Right cardiac atrium (tissue), 5 donors: ENCODE measurements at regions not wholly inside any gene's neighbourhood (a gene's known extent, or its start where the extent isn't known, plus 50 kb on each side); places are given as distances from the start of the nearest gene placed in this dataset.

Experiments
- ATAC-seq, 2 donors: fragments of 200-7000 bp; cut with Tn5 transposase; one replicate each; pipeline versions ENCODE4 v1.8.0 to v1.9.1; 2020; ENCODE audit warnings: moderate library complexity in 2 of 2, mild to moderate bottlenecking in 1 of 2
- DNase-seq, 3 donors: peaks; one replicate each; pipeline ENCODE4 v3.0.0-alpha.2; 2020
- H3K27ac ChIP-seq: one replicate; pipeline ENCODE4 v1.5.1; 2013; ENCODE audit warnings: mild to moderate bottlenecking, low read length, control low read depth, moderate library complexity
- H3K27me3 ChIP-seq: one replicate; pipeline ENCODE4 v1.6.1; 2013; ENCODE audit not compliant: control insufficient read depth, insufficient read depth
- H3K4me1 ChIP-seq: one replicate; pipeline ENCODE4 v1.6.1; 2013; ENCODE audit warnings: low read length; ENCODE audit not compliant: control insufficient read depth, insufficient read depth
- H3K4me3 ChIP-seq: one replicate; pipeline ENCODE4 v1.5.1; 2013; ENCODE audit warnings: low read length, control low read depth
- H3K9me3 ChIP-seq: one replicate; pipeline ENCODE4 v1.6.1; 2013; ENCODE audit warnings: low read length; ENCODE audit not compliant: control insufficient read depth
- WGBS: extraction: QIAGEN DNeasy Blood & Tissue Kit; methylation state at CpG from one replicate; pipeline ENCODE4 v1.1.7; 2013; 5-methylcytosine and 5-hydroxymethylcytosine counted together
- intact Hi-C, 4 donors: fragments of 100-400 bp; cut with DNase I; formaldehyde crosslinking; loops; one replicate each; pipeline versions ENCODE4 v1.11.0 to v1.14.0; 2022 to 2023
- donor health status: healthy with polysubstance abuse.
- donor health status: DM: no; HTN: yes; CAD: no.
- donor health status: DM: no; HTN: no; CAD: no.
- donor health status: DM: no; HTN: yes; CAD: no; lungs with severe emphysema.
- donor health status: DM: yes; HTN: yes; CAD: no.

DNA sequence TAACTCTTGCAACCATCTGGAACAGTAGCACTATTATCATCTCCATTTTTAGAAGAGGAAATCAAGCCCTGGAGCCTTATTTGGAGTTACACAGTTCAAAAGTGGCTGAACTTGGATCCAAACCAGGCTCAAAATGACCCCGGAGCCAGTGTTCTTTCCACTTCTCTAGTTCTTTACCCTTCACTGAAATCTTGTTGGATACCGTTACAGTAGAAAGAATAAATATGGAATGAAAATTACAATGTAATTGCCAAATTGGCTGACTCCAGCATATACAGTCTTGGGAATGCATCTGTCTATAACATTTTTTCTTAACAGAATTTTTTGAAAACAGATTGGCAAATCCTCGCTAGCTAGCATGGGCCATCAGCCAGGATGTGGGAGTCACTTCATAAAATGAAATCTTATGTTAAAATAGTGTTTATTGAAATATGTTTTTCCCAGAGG, 261.4 kb downstream of the CTH start:
- Histone ChIP-seq H3K4me3 (no peak overlapping the region), H3K27ac (no peak overlapping the region), H3K27me3 (no peaks in the 10 kb centered on the region), H3K4me1 (no peaks in the 10 kb centered on the region), H3K9me3 (no peaks in the 10 kb centered on the region)
- whole genome bisulfite sequencing = 47% methylated on average over 3 of the region's 3 CpGs
- ATAC-seq (peak in 1 of 2 donors; percentile 61), DNase-seq (no peak)
- intact Hi-C loops = no loop called here

DNA sequence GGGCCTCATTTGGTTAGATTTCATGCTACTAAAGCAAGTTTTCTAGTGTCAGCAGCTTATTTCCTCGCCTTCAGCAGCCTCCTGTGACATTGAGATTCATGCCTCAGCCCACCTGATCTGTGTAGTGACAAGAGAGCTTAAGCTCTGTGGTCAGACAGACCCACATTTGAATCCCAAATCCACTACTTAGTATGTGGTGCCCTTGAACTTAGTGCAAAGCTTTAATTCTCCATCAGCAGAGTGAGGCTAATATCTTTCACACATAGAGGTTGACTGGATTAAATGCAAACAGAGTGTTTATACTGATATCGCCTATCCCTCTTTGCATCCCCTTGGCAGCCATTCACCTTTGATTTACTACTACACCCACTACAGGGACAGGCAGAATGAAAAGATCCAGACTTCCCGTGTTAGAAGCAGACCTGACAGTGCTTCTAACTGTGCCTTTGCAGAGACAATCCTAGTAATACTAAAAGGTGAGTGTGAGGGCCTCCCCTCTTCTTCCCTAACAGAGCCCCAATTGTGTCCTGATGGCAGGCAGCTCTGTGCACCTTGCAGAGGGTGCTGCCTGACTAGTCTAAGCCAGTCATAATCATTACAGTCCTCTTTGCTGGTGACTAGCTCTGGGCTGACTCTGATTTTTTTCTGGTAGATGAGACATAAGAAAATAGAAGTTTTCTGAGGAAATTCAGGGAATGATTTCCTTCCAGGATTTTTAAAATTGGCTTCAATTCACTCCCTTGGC, 264.0 kb downstream of the CTH start:
- ATAC-seq = no peak
- intact Hi-C loops = no loop called here
- no peak overlapping the region for H3K27ac ChIP-seq
- no peak for DNase-seq
- no peak overlapping the region for H3K4me3 ChIP-seq
- no peaks in the 10 kb centered on the region for H3K27me3 ChIP-seq
- no peaks in the 10 kb centered on the region for H3K9me3 ChIP-seq
- H3K4me1 ChIP-seq = no peaks in the 10 kb centered on the region
- 57% methylated on average over 3 of the region's 3 CpGs for WGBS

DNA sequence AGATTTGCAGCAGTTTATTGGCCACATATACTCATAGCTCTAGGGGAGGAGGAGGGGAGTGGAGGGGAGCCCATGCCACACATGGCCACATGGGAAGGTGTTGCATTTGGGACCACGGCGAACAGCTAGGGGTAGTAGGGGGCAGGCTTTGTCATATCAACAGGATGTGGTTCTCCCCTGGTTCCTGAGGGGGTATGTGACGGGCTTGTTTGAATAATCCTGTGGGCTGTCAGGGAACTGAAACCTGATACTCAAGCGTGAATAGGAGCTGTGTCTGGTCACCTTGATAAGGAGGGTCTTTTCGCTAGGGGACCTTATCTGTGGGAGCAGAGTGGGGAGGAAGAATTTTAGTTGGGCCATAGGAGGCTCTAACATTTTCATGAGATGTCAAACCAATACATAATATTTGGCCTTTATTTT, 264.7 kb downstream of the CTH start:
- H3K4me1 ChIP-seq = no peaks in the 10 kb centered on the region
- no peak overlapping the region for H3K4me3 ChIP-seq
- no peak for ATAC-seq
- no peaks in the 10 kb centered on the region for H3K9me3 ChIP-seq
- intact Hi-C loops = no loop called here
- DNase-seq = no peak
- WGBS = 42% methylated on average over 5 of the region's 5 CpGs
- H3K27me3 ChIP-seq = no peaks in the 10 kb centered on the region
- H3K27ac ChIP-seq = no peak overlapping the region

DNA sequence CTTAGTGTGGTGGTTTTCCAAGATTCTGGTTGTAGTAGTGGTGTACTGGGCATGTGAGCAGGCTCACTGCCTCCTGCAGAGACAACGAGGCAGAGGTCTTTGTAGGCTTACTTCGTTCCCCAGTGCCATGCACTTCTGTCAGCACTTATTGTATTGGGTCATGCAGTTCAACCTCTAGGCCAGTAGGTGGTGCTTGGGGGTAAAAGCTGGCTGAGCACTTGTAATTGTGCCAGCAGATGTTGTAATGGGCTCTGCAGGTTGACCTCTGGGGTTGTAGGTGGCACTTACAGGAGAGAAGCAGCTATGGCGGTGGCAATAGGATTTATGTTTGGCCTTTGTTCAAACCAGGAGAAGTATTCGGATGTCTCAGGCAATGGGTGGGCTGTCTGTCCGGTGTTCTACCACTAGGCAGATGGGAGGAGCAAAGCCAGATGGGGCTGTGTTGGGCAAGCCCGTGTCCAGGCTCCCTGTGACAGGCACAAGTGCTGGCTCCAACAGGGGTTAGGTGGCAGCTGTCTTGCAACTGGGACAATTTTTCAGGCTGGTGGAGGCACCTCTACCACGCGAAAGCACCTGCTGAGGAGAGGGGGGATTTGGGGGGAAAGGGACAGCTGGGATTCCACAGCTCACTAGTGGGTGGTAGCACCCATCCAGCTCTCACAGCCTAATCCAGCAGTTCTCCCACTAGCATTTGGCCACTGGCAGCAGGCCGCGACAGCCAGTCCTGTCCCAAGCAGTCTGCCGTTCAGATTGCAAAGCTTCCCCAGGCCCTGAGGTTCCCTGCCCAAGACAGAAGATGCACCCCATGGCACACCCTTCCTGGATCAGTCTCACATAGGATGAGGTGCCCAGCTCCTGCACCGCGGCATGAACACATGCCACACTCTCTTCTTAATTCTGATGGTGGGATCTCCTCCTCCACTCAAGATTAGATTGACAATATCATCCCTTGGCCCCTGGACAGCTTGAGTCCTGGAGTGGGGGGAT, 274.5 kb downstream of the CTH start:
- Histone ChIP-seq H3K4me3 (no peak overlapping the region), H3K4me1 (no peaks in the 10 kb centered on the region), H3K27me3 (no peaks in the 10 kb centered on the region), H3K27ac (no peak overlapping the region), H3K9me3 (no peaks in the 10 kb centered on the region)
- DNase-seq (peak; percentile 42 to 67 (median 61)), ATAC-seq (peak; percentile 84 to 86)
- 70% methylated on average over 13 of the region's 13 CpGs for WGBS
- intact Hi-C loops = loop anchor here (2.0 to 5.0 kb wide), 2 partner anchors 362 to 365 kb away; partner anchors contain the start of gene PTGER3 (in 3 of the 4)

DNA sequence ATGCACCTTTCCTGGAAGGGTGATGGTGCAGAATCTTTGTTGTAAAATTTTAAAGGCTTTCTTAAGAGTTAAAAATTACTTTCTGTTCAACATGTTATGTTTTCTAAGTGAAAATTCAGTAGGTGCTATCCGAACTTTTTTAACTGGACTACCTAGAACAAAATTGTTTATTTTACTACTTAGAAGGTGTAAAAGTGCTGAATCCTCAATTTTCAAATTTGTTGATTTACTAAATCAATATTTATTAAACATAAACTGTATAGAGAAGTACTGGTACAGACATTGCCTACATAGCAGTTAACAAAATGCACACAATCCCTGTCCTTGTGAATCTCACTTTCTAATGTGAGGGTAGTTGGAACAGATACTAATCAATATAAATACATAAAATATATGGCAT, 277.5 kb downstream of the CTH start:
- Histone ChIP-seq H3K9me3 (no peaks in the 10 kb centered on the region), H3K4me3 (no peak overlapping the region), H3K27ac (no peak overlapping the region), H3K27me3 (no peaks in the 10 kb centered on the region), H3K4me1 (no peaks in the 10 kb centered on the region)
- ATAC-seq (no peak), DNase-seq (no peak)
- 81% methylated on average over 1 of the region's 1 CpG for WGBS
- intact Hi-C loops = loop anchor here in 3 of 4 donors (5.0 kb wide), 1 partner anchor 359 kb away; the partner anchor contains the start of gene PTGER3 (in 3 of the 3)

DNA sequence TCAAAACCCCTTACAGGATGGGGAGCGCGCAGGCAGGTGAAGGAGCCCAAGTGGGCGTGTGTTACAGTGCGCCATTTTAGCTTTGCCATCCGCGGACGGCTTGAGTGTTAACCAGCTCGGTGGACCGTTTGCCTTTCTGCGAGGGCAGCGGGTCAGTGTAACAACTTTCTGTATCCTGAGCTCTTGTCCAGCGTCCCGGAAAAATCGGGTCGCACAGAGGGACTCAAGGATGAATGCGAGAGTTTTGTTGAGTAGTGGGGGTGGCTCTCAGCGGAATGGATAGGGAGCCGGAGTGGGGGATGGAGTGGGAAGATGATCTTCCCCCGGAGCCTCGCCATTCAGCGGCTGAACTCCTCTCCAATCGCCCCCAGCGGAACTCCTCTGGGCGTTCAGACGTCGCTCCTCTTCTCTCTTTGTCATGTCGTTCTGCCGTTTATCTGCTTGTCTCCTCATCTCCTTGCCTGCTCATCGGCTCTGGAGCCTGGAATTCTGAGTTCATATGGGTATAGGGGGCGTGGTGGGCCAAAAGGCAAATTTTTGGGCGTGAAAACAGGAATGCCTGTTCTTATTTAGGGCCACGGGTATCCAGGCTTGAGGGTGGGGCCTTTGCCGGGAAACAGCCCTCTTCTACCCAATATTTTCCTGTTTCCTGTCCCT, 295.4 kb downstream of the CTH start:
- Histone ChIP-seq H3K4me3 (peak overlapping the region; percentile 37), H3K27ac (no peak overlapping the region), H3K4me1 (peaks cover 2% of the 10 kb centered on the region), H3K27me3 (no peaks in the 10 kb centered on the region), H3K9me3 (no peaks in the 10 kb centered on the region)
- peak; percentile 51 to 63 for ATAC-seq
- peak; percentile 21 to 66 (median 37) for DNase-seq
- intact Hi-C loops = loop anchor here in 1 of 4 donors (10.0 kb wide), 1 partner anchor 188 kb away; no protein-coding TSS in a partner anchor
- WGBS = 15% methylated on average over 33 of the region's 33 CpGs

DNA sequence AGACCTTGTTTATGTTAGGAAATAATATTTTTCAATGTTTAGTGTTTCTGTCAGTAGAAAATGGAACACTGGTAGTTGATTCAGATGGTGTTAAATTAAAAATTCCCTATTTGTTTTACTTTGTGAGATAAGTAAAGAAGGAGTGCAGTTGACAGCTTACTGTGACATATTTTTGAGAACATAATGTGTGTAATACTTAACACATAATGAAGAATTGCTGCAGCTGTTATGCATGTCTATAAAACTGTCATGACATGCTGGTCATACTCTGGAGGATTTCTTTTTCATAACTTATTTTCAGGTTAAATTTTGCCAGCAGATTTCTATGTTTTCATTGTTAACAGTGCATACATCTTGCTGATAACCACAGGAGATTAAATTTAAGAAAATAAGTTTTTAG, 296.1 kb downstream of the CTH start:
- no peaks in the 10 kb centered on the region for H3K27me3 ChIP-seq
- H3K4me1 ChIP-seq = peaks cover 2% of the 10 kb centered on the region
- intact Hi-C loops = loop anchor here in 1 of 4 donors (10.0 kb wide), 1 partner anchor 188 kb away; no protein-coding TSS in a partner anchor
- H3K27ac ChIP-seq = no peak overlapping the region
- DNase-seq (no peak), ATAC-seq (no peak)
- no peaks in the 10 kb centered on the region for H3K9me3 ChIP-seq
- H3K4me3 ChIP-seq = peak overlapping the region; percentile 37

DNA sequence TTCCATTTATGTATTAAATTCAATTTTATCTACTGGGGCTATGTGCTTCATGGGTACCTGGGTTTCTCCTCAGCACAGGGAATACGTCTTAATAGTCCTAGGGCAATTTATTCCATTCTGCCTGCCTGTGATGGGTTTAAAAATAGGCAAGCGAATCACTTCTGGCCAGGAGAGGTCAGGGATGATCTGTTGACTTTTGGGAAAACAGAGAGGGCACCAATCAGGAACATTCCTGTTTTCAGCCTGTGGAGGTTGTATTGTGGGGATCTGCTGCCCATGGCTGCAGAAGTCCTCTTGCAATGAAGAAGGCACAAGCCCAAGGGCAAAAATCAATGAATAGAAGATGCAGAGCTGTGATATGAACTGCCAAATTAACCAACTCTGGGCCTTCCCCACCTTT, 303.1 kb downstream of the CTH start:
- Histone ChIP-seq H3K9me3 (no peaks in the 10 kb centered on the region), H3K4me1 (no peaks in the 10 kb centered on the region), H3K27ac (no peak overlapping the region), H3K4me3 (no peak overlapping the region), H3K27me3 (no peaks in the 10 kb centered on the region)
- ATAC-seq (no peak), DNase-seq (no peak)
- 72% methylated on average over 2 of the region's 2 CpGs for WGBS
- intact Hi-C loops = no loop called here

DNA sequence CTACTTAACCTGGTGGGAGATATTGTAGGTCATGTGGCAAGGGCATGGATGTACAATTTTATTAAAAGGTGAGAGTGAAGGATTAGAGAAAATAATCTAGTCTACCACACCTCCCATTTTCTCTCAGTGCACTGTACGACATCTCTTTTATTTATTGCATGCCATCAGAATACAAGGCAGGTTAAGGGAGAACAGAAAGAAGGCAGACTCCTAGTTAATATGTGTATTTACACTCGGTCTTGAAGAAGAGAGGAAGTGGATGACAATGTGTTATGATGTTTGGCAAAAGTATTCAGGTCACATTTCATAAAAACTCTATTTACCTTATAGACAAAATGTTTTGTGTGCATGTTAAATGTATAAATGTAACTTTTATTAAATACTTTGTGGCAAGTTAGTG, 306.1 kb downstream of the CTH start:
- no peak overlapping the region for H3K4me3 ChIP-seq
- no peak for ATAC-seq
- H3K27me3 ChIP-seq = no peaks in the 10 kb centered on the region
- no peaks in the 10 kb centered on the region for H3K9me3 ChIP-seq
- intact Hi-C loops = no loop called here
- 64% methylated on average over 2 of the region's 2 CpGs for WGBS
- DNase-seq = no peak
- no peak overlapping the region for H3K27ac ChIP-seq
- no peaks in the 10 kb centered on the region for H3K4me1 ChIP-seq

DNA sequence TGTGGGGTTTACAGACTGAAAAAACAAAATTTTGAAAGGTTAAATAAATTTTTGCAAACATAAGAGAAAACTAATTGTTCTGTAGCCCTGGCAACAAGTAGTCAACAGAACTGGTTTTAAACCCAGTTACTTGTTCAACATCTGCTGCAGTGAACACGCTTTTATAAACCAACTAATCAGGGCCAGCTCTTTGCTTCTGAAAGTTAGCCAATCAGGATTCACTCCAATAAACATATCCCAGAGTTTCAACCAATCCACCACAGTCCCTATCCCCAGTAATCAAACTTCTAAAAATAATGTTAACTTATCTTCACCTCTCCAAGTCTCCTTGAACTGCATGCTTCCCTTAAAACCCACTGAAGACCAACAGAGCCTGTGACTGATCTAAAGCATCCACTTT, 306.6 kb downstream of the CTH start:
- no peaks in the 10 kb centered on the region for H3K9me3 ChIP-seq
- WGBS = 52% methylated on average over 1 of the region's 1 CpG
- no peaks in the 10 kb centered on the region for H3K4me1 ChIP-seq
- no peak overlapping the region for H3K4me3 ChIP-seq
- intact Hi-C loops = no loop called here
- DNase-seq (no peak), ATAC-seq (no peak)
- no peak overlapping the region for H3K27ac ChIP-seq
- H3K27me3 ChIP-seq = no peaks in the 10 kb centered on the region
